Mammary epithelial cell (primary cell): ENCODE measurements at regions not wholly inside any gene's neighbourhood (a gene's known extent, or its start where the extent isn't known, plus 50 kb on each side); places are given as distances from the start of the nearest gene placed in this dataset.

ENCODE experiments used
- EZH2 ChIP-seq: IDR thresholded peaks from 2 replicates; pipeline ENCODE4 v1.6.1; 2012; ENCODE audit warnings: low read length, inconsistent platforms, borderline replicate concordance
- TF ChIP-seq, protein P1 (sequence below), 2 donors: IDR thresholded peaks in 1 of 2; conservative IDR thresholded peaks in 1 of 2; 2 replicates each; pipeline ENCODE4 v1.5.1; 2011 to 2012; ENCODE audit warnings: inconsistent platforms in 2 of 2, low read length in 2 of 2, mild to moderate bottlenecking in 2 of 2, control low read depth in 1 of 2, low read depth in 1 of 2; ENCODE audit not compliant: insufficient read depth in 1 of 2; ENCODE audit errors: extremely low read depth in 1 of 2

DNA sequence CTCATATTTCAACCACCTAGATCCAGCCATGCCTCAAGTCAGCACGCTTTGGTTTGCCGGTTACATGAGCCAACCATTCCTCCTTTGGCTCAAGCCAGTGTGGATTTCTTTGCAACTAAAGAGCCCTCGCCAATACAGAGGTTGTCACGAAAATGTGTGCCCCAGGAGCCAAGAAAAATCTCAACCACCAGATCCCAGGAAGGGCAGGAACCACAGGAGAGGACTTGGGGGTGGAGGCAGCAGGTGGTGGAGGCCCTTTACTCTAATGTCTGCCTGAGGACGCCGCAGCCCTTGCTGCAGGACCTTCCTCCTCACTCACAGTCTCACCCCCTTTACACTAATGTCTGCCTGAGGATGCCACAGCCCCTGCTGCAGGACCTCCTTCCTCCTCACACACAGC is 144.8 kb upstream of the PHACTR3 start:
- TF ChIP-seq, protein P1, sequence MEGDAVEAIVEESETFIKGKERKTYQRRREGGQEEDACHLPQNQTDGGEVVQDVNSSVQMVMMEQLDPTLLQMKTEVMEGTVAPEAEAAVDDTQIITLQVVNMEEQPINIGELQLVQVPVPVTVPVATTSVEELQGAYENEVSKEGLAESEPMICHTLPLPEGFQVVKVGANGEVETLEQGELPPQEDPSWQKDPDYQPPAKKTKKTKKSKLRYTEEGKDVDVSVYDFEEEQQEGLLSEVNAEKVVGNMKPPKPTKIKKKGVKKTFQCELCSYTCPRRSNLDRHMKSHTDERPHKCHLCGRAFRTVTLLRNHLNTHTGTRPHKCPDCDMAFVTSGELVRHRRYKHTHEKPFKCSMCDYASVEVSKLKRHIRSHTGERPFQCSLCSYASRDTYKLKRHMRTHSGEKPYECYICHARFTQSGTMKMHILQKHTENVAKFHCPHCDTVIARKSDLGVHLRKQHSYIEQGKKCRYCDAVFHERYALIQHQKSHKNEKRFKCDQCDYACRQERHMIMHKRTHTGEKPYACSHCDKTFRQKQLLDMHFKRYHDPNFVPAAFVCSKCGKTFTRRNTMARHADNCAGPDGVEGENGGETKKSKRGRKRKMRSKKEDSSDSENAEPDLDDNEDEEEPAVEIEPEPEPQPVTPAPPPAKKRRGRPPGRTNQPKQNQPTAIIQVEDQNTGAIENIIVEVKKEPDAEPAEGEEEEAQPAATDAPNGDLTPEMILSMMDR (conservative IDR thresholded peaks at IDR 0.05 in 1 of 2, IDR thresholded peaks at IDR 0.05 in 1 of 2; ENCODE audit: extremely low read depth in 1 of 2, insufficient read depth in 1 of 2, low read depth in 1 of 2, low read length in 2 of 2), result no peak
- no peak for TF ChIP-seq EZH2
